CD4-positive, alpha-beta T cell treated with Interleukin-15 for 1 hour (primary cell): ENCODE measurements at regions not wholly inside any gene's neighbourhood (a gene's known extent, or its start where the extent isn't known, plus 50 kb on each side); places are given as distances from the start of the nearest gene placed in this dataset.
"Not testable (repeated sequence)": the region's sequence is repeated elsewhere in the genome, so short reads cannot be mapped to it uniquely, and the experiment has no call there.

Experiments used
- DNase-seq: peaks from one replicate; pipeline ENCODE4 v3.0.0-alpha.2; 2020

DNA sequence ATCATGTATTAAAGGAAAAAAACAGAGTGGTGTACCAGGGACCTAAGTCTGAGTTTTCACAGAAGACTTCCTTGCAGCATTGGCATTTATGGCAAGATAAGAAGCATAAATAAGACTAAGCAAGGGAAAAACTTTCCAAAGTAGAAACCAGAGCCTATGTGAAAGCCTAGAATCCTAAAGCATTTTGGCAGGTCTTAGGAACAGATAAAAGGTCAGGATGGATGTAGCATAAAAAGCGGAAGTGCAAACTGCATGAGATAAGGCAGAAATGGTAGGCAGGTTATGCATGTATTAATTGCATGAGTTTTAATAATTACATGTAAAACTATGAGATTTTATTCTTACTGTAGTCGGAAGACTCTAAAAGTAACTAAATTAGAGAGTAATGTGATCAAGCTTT, 596.5 kb downstream of the SUCLG1 start:
- DNase-seq: no peak

DNA sequence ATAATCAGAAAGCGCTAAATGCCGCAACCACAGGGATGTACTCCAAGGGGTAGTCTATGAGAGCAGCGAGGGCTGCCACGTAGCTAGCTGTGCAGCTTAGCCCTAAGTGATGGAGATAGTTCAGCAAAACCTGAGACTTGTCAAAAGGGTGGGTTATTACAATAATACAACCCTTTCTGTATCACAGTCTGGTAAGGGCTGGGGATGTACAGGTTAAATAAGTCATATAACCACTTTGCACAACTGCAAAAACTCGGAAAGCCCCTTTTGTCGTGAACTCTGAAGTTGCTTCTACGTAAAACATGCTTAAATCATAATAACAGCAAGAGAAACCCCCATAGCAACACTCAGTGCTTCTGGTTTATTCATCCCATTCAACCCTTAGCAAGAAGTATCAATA, 598.8 kb downstream of the SUCLG1 start:
- no peak for DNase-seq

DNA sequence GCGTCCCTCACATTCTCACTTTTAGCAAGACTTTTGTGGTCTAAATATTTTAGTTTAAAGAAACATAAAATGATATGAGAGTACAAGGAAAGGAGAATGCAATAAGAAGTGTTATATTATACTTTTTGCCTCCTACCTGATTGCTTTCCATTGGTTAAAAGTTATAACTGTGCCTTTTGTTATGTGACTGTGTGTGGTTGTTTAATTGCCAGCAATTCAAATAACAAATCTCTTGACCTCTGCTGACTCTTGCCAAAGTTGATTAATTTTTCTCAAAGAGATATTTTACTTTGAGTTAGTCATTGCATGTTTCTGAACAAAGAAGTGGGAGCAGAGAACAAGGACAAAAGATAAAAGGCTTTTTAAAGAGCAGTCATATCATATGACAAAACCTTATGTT, 599.5 kb downstream of the SUCLG1 start:
- no peak for DNase-seq

DNA sequence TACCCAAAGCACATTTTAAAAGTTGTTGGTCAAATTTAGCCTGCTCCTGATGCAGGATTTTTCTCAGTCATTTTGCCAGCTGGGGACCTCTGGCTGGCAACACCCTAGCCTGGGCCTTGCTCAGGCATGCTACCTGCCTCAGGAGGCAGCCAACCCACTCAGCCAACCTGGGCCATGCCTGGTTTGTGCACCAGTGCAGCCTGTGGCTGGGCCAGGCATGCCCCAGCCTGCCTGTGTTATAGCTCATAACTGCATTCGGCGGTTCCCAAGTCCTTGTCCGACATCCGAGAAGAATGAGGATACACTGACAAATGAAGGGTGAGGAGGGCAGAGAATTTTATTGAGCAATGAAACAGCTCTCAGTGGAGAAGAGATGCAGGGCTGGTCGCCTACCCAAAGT, 608.0 kb downstream of the SUCLG1 start:
- no peak for DNase-seq

DNA sequence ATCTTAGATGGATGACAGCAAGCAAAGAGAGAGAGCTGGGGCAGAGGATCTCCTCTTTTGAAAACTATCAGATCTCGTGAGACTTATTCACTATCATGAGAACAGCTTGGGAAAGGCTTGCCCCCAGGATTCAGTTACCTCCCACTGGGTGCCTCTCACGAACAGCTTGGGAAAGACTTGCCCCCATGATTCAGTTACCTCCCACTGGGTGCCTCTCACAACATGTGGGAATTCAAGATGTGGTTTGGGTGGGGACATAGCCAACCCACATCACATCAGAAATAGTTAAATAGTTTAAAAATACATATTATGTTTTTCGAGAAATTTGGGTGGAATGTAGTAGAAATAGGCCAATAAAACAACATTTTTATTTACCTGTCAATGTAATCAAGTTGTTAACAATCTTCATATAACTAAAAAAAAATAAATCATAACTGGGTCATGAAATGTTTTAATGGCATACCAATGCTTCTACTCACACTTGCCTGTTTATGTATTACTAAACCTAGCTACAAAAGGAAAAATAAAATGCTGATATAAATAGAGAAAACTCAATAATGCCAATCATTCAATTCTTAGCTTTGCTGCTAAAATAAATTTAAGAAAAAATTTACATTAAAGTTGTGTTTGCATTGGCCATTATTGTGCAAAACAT, 608.9 kb downstream of the SUCLG1 start:
- DNase-seq: no peak

DNA sequence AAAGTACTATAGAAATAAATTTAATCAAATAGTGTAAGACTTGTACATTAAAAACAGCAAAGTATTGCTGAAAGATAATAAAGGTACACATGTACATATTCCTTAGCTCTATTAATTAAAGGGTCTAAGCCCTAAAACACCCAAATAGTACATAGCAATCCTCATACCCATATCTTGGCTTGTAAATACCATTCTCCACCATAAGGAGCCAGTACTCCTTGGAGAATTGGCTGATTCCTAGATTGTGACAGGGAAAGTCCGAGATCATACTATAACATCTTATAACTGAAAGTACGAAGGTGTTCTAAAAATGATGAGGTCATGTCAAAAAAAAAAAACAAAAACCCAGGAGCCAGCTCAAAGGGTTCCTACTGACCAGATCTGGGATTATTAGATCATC, 614.6 kb downstream of the SUCLG1 start:
- no peak for DNase-seq

DNA sequence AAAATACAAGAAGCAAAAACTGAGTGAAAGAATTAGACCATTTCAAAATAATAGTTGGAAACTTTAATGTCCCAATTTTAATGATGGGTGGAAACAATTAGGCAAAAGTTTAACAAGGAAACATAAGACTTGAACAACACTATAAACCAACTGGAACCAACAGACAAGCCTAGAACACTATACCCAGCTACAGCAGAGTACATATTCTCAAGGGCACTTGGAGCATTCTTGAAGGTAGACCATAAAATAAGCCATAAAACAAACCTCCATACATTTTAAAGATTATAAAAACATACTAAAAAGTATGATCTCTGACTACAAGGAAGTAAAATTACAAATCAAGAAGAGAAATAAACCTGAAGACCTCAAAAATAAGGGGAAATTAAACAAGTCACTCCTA, 616.7 kb downstream of the SUCLG1 start:
- no peak for DNase-seq

DNA sequence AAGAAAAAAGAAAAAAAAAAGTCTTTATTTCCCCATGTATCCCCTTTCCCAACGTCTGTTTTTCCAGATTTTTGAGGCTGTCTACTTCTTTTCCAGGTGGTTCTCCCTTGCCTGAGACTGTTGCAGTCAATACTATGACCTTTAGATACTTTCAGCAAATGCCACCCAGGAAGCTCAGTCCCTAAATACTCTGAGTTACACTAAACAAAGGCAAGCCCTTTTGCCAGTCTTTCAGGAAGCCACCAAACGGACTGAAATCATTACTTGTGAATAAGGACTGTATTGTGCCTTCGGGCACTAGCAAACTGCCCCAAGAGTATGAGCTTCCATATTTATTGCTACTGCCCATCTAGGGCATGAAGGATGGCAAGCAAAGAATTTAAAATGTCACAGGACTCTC, 621.3 kb downstream of the SUCLG1 start:
- no peak for DNase-seq

DNA sequence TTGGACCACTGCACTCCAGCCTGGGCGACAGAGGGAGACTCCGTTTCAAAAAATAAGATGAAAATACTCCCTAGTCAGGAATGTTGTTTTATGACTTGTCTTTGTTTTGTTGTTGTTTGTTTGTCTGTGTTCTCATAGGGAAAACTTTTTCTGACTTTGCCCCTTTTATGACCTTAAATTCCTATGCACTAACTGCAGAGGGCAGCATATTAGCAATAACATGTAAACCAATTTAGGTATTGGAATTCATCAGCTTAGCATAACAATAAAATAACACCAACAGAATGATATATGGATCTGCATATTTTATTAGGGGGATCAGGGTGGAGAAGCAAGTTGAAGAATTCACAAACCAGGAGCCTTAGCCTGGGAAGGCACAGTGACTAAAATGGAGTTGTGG, 631.5 kb downstream of the SUCLG1 start:
- no peak for DNase-seq

DNA sequence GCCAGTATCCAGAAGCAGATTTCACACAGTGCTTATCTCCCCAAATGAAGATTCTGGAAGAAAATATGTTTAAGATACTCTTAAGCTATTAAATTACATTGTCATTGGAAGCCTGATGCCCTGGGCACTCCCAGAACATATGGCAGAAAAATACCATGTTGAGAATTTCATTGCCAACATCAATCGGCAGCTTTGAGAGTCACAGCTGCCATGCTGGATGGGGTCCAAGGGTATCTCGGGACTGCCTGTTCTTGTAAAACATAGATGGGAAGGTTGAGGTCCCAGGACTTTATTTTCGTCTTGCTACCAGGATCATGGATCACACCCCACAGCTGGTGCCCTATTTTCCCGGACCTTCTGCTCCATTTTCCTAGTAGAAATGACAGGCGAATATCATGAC, 632.5 kb downstream of the SUCLG1 start:
- DNase-seq: no peak

DNA sequence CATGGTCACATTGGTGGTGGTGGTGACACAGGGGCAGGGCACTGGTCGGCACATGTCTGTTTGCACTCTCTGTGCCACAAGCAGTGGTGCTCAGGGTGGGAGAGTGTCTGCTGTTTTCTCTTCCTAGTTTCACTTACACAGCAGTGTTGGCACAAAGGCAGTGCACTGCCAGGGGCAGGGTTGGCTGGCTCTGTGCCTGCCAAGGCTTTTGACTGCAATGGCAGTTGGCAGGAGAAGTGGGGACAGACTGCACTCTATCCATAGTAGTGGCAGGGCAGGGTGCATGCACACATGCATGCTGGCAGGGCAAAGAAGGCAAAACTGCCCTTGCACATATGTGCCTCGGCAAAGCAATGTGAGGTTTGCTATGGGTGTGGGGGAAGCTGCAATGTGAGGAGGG, 635.9 kb downstream of the SUCLG1 start:
- DNase-seq: no peak

DNA sequence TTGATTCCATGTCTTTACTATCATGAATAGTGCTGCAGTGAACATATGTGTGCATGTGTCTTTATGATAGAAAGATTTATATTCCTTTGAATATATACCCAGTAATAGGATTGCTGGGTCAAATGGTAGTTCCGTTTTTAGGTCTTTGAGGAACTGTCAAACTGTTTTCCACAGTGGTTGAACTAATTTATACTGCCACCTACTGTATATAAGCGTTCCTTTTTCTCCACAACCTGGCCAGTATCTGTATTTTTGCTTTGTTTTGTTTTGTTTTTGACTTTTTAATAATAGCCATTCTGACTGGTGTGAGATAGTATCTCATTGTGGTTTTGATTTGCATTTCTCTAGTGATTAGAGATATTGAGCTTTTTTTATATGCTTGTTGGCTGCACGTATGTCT, 641.6 kb downstream of the SUCLG1 start:
- DNase-seq: no peak

DNA sequence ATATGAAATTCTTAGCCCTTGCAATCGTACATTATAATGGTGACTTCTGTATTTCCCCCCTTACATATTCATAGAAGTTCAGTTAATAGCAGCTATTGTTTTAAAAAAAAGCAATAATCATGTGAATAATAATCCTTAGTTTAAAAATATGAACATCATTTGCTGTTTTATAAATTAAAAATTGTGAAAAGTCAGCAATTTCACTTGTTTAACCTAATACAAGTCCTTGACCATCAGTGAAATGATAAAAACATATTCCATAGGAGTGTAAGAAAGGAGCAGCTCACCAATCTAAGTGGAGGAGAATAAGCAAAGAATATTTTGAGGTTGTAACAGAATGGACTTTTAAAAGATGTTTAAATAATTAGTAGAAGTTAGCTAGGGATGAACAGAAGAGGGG, 650.2 kb downstream of the SUCLG1 start:
- no peak for DNase-seq

DNA sequence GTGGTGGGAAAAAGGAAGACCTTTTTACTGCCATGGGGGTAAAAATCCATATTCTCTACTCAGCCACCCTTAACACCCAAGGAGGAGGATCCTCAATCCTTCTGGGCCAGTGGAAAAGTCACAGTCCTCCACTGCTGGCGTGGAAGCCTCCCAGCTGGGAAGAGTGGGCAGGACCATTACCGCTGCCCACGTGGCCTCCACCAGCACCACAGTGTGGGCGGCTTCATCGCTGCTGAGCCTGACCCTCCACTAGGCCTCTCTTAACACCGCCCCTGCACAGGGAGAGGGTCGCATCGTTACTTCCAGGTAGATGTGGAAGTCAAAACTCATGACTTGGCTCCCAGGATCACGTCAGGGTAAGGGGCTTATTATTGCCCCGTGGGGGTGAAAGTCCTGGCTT, 656.5 kb downstream of the SUCLG1 start:
- no peak for DNase-seq

DNA sequence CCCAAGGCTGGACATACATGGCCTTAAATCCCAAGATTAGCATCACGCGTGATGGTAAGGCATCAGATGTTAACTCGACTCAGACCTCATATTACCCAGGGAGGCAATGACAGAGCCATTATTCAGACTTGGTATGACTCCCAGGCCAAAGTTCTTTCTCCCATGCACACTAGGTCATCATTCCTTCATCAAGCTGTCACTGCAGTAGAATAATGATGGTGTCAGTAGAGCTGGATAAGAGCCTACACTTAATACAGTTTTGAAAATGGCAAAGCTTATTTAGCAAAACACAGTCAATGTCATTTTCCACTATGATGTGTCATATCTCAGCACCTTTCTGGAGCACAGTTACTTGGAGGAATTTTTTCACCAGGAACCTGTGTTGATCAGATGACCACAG, 663.3 kb downstream of the SUCLG1 start:
- DNase-seq: no peak

DNA sequence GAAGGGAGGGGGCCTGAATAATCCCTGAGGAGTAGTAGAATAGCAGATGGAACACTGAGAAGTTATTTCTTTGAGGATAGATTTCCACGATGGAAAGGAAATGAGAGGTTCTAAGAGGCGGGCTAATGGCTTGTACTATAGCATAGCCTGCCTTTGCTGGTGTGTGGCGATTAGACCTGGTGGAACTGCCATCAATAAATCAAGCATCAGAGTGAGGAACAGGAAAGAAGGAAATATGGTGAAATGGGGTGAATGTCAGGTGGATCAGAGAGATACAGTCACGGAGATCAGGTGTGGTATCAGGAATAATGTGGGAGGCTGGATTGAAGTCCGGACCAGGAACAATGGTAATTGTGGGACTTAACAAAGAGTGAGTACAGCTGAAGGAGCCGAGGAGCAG, 668.6 kb downstream of the SUCLG1 start:
- not testable (repeated sequence) for DNase-seq

DNA sequence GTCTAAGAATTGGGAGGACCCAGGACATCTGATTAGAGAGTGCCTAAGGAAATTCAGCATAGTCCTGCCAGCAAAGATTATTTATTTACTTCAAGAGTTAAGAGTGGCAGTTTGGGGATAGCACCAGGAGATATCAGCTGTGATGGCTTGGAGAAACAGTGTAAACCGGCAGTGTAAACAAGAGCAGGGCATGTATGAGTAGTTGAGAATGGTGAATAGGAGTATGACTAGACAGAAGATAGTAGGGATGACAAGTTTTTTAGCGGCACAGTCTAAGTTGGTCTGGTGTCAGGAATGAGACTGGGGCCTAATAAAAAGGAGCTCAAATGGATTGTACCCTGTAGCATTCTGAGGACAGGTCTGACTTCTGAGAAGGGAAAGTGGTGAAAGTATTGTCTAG, 669.4 kb downstream of the SUCLG1 start:
- DNase-seq: not testable (repeated sequence)

DNA sequence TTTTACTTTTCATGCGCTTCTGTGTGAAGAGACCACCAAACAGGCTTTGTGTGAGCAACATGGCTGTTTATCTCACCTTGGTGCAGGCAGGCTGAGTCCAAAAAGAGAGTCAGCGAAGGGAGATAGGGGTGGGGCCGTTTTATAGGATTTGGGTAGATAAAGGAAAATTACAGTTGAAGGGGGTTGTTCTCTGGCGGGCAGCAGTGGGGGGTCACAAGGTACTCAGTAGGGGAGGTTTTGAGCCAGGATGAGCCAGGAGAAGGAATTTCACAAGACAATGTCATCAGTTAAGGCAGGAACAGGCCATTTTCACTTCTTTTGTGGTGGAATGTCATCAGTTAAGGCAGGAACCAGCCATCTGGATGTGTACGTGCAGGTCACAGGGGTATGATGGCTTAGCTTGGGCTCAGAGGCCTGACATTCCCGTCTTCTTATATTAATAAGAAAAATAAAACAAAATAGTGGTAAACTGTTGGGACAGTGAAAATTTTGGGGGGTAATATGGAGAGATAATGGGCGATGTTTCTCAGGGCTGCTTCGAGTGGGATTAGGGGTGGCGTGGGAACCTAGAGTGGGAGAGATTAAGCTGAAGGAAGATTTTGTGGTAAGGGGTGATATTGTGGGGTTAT, 670.0 kb downstream of the SUCLG1 start:
- DNase-seq: not testable (repeated sequence)

DNA sequence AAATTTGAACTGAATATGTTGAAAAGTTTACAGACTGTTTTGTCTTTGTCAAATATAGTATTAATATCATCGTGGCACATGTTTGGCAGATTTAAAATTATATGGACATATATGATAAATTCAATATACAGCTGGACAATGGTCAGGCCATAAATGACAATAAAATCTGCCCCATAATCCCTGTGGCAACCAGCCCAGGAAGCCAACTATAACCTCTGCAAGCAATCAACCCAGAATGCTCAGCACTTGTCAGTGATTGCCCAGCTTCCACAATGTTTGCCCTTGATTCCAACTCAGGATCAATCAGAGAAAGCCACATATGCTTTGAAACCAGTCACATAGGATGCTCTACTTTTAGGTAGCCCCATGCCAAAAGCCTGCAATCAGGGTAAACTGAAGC, 671.9 kb downstream of the SUCLG1 start:
- DNase-seq: no peak

DNA sequence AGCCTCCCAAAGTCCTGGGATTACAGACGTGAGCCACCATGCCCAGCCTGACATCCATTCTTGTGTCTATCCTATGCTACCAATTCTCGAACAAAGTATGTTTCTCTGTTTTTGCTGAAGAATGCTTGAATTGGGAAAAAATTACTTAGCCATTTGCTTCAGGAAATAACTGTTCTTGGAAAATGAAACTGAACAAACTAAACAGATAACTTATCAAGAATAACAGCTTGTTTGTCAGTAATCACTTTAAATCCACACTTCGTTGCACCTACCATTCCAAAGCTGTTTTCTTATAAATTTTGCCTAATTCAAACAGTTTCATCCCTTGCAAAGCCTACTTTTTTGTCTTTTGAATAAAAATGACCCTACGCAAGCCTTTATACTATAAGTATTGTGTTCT, 672.9 kb downstream of the SUCLG1 start:
- DNase-seq: no peak

DNA sequence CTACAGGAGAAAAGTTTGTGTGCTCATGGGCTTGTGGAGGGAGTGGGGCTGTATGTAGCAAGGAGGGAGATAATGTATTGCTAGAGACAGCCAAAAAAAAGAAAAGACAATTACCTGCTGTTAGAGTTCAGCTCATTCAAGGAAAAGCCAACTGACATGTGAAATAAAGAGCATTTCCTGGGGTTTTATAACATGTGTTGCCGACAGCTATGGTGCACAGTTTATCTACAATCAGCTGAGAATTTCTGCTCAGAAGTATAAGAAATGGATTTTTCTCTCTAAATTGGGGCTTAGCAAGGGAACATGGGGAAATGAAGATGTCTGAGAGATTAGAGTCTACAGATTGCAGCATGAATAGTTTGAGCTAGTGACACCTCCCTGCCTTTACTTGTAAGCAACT, 674.1 kb downstream of the SUCLG1 start:
- DNase-seq: no peak

DNA sequence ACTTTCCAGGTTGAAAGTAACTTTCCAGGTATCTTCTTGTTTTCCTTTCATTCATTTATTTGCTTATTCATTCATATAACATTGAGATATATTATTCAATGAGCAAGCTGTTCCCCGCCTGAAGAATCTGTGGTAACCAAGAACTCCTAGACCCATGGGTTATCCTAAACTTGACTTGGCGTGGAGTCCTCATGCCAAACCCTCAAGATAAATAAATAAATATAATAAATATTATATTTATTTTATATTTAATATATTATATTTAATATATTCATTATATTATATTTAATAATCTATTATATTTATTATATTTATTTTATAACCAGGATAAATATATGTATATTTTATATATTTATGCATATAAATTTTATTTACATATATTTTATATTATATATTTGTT, 674.8 kb downstream of the SUCLG1 start:
- no peak for DNase-seq

DNA sequence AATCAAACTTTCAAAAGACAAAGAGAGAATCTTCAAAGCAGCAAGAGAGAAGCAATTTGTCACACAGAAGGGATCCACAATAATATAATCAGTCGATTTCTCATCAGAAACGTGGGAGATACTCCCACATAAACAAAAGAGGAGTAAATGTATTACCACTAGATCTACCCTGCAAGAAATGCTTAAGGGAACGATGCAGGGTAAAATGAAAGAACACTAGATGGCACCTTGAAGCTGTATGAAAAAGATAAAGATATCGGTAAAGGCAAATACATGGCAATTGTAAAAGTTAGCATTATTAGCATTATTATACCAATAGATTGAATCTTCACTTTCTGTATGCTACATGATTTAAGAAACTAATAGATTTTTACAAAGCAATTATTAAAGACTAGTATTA, 677.0 kb downstream of the SUCLG1 start:
- no peak for DNase-seq

DNA sequence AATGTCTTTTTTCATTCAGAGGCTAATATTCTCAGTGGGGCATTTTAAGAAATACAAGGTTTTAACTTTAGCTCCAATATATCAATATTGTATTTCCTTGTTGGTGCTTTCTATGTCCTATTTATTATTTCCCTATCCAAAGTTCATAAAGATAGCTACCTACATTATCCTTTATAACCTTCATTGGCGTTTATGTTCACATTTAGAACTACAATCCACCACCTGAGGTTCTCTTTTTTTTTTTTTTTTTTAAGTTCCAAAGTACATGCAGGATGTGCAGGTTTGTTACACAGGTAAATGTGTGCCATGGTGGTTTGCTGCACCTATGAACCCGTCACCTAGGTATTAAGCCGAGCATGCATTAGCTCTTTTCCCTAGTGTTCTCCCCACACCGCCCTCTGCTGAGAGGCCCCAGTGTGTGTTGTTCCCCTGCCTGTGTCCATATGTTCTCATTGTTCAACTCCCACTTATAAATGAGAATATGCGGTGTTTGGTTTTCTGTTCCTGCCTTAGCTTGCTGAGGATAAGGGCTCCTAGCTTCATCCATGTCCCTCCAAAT, 694.6 kb downstream of the SUCLG1 start:
- DNase-seq: no peak

DNA sequence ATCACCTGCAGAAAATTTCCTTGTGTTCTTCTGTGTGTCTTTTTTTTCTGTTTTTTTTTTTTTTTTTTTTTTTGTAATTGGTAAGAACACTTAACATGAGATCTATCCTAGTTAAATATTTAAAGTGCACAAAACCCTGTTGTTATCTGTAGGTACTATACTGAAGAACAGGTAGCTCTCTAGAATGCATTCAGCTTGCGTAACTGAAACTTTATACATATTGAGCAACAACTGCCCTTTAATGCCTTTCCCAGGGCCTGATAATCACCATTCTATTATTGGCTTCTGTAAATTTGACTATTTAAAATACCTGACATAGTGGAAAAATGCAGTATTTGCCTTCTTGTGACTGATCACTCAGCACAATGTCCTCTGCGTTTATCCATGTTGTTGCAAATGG, 701.8 kb downstream of the SUCLG1 start:
- DNase-seq: no peak
